HG03139 (cell line): ENCODE measurements at regions not wholly inside any gene's neighbourhood (a gene's known extent, or its start where the extent isn't known, plus 50 kb on each side); places are given as distances from the start of the nearest gene placed in this dataset.

Experiments used
- ATAC-seq: cut with Tn5 transposase; IDR thresholded peaks from one replicate; pipeline ENCODE4 v1.9.1; 2021; ENCODE audit not compliant: unreplicated experiment

DNA sequence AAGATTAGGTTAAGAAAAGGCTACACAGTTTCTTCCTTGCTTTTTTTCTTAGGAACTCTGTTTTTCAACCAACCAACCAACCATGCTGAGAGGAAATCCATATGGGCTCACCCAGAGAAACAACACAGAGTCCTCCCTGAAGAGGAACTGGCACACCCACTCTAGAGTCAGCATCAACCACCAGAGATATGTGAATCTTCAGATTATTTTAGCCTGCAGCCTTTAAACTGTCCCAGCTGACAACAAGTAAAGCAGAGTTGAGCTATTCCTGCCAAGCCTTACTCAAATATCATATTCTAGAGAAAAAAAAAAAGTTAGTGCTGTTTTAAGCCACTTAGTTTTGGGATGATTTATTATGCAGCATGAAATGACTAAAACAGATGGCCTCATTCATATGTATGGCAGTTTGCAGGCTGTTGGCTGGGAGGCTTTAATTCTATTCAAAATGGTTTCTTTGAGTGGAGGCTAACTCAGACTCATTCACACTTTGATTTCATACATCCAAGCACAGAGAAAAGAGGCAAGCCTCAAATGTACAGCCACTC, 1637.7 kb upstream of the LRRTM1 start:
- no peak for ATAC-seq

GRCh38 chr2:81940266-81940955, 1635.9 kb upstream of the LRRTM1 start:
- ATAC-seq = no peak

DNA sequence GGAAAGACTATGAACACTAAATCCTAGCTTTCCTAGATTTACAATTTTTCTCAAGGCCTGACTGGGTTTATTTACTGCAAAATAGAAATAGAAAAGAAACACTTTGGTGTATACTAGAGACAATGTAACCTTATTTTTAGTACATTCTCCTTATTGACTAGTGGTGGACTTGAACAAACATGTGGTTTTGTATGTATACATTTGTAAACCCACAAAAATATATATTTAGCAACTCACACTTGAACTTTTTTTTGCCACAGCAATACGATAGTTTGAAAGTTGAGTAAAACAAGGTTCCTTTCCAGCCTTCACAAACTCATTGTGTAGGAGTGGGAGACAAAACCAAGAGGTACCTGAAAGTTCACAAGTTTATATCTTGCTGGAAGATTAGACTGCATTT, 1633.4 kb upstream of the LRRTM1 start:
- no peak for ATAC-seq

GRCh38 chr2:81903534-81903933, 1599.0 kb upstream of the LRRTM1 start:
- no peak for ATAC-seq

- ATAC-seq = no peak
Measured at GRCh38 chr2:81901017-81901416, 1596.5 kb upstream of the LRRTM1 start.

GRCh38 chr2:81895620-81896250, 1591.2 kb upstream of the LRRTM1 start:
- no peak for ATAC-seq

DNA sequence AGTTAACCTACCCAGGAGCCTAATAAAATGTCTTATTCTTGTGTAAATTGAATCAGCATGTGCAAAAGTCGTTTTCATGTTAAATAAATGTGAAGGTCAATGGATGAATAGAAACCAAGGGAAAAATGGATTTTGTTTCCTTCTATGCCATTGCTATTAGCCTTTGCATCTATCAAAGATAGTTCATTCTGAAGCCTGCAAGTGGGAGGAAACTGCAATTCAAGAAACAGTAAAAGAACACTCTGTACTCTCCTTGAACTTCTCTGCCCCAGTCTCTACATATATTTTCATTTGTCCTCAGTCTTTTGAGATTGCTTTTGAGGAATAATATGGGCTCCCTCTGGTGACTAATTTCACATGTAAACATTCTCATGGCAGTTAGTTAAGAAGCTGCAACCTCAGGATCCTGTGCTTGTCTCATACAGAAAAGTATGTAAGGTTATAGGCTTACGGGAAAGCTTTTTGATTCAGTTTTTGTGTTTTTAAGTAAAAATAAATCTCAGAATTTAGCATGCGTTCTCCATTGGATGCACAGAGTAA, 1590.0 kb upstream of the LRRTM1 start:
- ATAC-seq = no peak

DNA sequence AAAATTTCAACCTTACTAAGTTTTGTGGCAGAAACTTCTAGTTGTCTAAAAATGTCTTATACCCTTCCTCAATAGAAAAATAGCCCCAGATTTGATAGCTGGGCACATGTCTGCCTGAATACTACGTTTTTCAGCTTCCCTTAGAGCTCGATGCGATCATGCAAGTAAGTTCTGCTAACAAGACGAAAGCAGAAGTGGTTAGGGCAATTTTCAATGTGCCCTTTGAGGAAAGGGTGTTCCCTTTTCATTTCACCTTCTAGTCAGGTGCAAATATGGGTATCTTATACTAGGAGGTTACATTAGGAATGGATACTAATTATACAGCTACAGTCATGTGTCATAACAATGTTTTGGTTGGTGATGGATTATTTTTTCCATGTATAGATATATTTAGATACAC, 1572.1 kb upstream of the LRRTM1 start:
- no peak for ATAC-seq

DNA sequence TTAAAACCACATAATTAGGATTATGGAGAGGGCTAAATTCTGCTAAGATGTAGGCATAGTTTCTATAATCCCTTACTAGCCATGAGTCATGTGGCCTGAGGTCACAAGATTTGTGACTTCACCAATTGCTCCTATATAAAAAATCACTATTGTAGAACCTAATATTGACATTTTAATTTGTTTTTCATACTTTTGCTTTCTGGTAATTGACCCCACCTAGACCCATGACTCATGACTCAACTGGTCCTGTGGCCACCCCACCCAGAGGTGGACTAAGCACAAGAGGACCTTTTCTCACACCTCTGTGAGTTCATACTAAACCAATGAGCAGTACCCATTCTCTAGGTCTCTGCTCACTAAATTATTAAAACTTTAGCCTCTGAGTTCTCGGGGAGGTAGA, 1567.5 kb upstream of the LRRTM1 start:
- ATAC-seq = no peak

- no peak for ATAC-seq
Measured at GRCh38 chr2:81870119-81870518, 1565.6 kb upstream of the LRRTM1 start.

DNA sequence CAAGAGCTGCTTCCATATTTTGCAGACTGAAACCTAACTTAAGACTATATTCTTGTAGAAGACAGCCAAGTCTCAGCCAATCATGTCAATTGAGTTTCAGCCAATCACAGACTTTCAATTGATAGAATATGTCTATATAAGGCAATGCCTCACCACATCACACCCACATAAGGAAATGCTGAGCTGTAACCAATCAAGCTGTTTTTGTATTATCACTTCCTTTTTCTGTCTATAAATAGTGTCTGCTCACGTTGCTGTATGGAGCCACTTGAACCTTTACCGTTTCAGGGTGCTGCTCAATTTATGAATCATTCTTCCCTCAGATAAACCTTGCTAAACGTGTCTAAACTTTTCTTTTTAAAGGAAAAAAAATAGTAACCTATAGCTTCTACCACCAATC, 1554.4 kb upstream of the LRRTM1 start:
- no peak for ATAC-seq

DNA sequence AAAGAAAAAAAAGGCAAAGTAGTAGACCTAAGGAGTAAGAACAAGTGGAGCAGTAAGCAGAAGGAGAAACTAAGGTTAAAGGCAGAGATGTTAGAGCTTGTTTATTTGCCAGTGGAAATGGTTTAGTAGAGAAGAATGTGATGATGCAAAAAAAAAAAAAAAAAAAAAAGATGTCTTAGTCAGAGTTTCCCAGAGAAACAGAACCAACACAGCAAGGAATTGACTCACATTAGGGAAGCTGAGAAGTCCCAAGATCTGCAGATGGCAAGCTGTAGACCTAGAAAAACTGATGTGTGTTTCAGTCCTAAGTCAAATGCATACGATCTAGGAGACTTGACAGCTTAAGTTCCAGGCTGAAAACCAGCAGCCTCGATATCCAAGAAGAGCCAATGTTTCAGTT, 1548.8 kb upstream of the LRRTM1 start:
- no peak for ATAC-seq

DNA sequence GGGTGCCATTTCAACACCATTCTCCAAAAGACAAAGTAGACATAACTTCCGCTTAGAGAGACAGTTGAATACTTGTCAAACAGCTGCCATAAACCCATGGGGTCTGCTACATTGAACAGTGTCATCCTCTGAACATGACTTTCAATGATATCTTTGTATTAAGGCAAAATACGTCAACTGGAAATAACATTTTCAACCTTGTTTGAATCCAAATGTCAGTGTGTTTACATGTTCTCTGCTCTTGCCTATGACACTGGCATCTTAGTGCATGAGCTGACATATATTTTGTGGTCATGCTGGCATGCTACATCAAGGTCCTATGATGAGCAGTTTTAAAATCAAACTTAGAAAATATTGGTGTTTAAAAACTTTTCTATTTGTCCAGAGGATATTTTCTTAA, 1548.1 kb upstream of the LRRTM1 start:
- ATAC-seq = no peak

DNA sequence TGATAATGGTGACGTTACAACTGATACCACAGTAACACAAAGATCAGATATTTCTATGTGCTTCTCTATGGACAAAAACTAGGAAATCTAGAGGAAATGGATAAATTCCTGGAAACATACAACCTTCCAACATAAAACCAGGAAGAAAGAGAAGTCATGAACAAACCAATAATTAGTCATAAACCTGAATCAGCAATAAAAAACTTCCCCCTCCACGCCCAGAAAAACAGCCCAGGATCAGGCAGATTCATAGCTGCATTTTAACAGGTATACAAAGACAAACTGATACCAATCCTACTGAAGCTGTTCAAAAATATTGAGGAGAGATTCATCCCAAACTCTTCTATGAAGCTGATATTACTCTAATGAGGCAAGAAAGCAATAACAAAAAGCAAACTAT, 1535.2 kb upstream of the LRRTM1 start:
- no peak for ATAC-seq

DNA sequence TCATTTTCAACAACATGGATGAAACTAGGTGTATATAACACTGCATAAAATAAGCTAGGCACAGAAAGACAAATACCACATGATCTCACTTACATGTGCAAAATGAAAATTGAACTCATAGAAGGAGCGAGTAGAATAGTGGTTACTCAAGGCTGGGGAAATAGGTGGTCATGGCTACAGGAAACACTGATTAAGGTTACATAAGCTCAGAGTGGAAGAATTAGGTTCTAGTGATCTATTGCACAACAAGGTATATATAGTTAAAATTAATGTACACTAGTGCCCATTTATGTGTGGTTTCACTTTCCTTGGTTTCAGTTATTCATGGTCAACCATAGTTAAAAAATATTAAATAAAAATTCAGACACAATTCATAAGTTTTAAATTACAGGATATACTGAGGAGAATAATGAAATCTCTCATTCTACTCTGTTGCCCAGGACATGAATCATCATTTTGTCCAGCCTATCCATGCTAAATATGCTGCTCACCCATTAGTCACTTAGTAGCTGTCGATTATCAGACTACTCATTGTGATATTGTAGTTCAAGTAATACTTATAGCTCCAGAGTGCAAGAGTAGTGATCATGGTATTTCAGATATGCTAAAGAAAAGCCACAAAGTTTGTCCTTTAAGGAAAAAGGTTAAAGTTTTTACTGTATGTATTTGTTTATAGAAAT, 1530.9 kb upstream of the LRRTM1 start:
- ATAC-seq = no peak

DNA sequence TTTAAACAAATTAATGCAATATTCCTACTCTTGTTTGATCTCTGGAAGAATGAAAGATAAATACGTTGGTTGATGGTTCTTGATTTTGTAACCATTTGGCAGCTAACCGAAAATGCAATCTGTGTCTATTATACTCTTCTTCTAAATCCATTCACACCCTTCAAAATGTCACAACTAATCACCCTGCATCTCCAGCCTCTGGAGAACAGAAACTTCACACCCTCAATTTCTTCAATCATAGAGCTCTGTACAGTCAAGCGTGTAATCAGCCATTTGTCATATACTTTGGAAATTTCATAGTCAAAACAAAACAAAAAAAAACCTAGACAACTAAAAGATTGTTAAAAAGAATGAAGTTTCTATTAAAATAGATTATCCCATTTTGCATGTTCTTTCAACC, 1482.3 kb upstream of the LRRTM1 start:
- ATAC-seq = no peak

DNA sequence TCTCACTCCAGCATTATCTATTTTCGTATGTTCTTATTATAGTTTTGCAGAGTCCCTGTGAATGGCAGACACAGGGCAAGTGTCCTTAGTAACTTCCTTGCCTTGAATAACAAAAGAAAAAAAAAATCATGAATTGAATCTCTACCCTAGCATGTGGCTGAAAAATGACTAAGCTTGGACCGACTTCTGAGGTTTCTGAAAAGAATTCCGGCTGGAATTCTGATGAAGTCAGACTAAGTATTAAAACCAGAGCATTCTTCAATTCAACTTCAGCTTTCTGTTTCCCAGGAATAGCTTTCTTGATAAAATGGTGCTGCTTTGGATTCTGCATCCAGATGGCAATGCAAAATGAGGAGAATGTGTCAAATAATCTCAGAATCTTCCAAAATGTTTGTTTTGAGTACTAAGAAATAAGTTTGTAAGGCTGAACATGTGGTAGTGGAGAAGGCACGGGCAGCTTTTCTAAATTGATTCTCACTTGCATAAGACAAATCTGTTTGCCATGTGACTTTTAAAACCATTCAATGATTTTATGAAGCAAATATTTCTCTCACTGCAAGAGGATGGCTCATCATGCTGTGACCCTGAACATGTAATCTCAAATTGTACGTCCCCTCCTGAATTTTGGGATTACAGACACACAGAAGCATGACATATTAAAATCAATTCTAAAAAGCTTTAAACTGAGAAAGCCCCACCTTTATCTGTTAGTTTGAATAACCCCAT, 1462.8 kb upstream of the LRRTM1 start:
- no peak for ATAC-seq

DNA sequence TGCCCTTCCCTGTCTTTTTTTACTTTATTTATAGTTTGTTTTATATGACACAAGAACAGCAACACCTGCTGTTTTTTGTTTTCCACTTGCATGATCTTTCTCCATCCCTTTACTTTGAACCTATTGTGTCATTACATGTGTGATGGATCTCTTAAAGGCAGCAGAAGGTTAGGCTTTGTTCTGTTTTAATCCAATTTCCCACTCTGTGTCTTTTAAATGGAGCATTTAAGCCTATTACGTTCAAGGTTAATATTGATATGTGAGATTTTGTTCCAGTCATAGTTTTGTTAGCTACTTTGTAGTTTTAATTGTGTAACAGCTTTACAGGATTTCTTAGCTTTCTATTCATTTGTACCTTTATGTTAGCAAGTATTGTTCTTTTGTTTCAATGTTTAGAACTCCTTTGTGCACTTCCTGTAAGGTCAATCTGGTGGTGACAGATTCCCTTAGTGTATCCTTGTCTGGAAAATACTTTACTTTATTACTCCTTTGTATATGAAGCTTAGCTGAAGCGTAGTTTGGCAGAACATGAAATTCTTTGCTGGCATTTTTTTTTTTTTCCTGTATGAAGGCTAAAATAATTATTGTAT, 1443.0 kb upstream of the LRRTM1 start:
- no peak for ATAC-seq

DNA sequence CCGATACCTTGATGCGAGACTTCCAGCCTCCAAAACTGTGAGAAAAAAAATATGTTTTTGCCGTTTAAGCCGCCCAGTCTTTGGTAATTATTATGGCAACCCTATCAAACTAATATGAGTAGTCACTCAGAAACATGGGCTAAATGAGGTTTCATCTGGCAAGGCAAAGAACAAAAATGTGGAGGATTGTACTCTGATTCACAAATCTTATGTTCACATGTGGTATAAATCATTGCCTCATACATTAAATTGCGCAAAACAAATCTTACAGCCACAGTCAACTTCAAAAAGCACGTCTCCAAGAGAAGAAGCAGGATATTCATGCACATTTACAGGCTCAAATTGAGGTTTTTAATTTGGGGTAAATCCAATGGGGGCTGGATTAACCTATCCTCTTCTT, 1435.4 kb upstream of the LRRTM1 start:
- ATAC-seq = no peak

DNA sequence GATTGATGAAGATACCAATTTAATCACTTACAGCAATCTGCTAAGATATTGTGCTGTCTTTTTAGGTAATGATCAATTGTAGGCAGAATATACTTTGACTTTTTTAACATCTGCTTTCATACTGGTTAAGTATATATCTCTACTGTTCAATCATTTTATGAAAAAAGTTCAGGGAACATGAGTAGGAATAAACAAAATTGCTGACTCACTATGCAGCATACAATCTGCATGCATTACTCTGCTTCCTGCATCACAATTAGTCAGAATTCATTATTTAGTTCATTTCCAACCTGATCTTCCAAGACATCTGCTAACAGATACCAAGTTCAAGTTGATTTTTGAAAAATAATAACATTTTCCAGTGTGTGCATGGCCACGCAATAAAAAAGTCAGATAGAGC, 1430.4 kb upstream of the LRRTM1 start:
- no peak for ATAC-seq

DNA sequence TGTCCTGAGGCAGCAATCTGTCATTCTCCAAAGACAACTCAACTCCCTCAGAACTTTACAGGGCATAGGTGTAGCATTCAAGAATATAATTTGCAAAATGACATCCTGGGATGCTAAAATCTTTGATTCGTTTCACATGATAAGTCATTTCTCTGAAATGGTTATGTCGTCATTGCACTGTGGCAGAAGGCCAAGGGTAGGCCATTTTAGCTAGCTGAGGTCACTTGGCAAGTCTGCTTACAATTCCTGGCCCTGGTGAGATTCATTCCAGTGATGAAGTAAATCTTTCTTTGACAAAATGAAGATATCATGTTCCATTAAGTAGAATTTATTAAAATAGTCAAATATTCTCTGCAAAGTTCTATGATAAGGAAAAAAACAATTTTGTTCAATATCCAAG, 1410.3 kb upstream of the LRRTM1 start:
- no peak for ATAC-seq
